GM18909 (cell line): ENCODE measurements at regions not wholly inside any gene's neighbourhood (a gene's known extent, or its start where the extent isn't known, plus 50 kb on each side); places are given as distances from the start of the nearest gene placed in this dataset.
"Not testable (repeated sequence)": the region's sequence is repeated elsewhere in the genome, so short reads cannot be mapped to it uniquely, and the experiment has no call there.

ENCODE experiments used
- ATAC-seq: cut with Tn5 transposase; IDR thresholded peaks from one replicate; pipeline ENCODE4 v1.9.1; 2021; ENCODE audit warnings: mild to moderate bottlenecking; ENCODE audit not compliant: unreplicated experiment, poor library complexity

GRCh38 chr9:90057361-90057760, 452.5 kb downstream of the GADD45G start:
- ATAC-seq: no peak

GRCh38 chr9:90058182-90058763, 453.5 kb downstream of the GADD45G start:
- ATAC-seq: no peak

- no peak for ATAC-seq
Observed at GRCh38 chr9:90059436-90059835, 454.6 kb downstream of the GADD45G start.

- ATAC-seq: no peak
Observed at GRCh38 chr9:90060256-90060655, 455.4 kb downstream of the GADD45G start.

GRCh38 chr9:90061187-90061586, 456.4 kb downstream of the GADD45G start:
- no peak for ATAC-seq

GRCh38 chr9:90062982-90063381, 458.2 kb downstream of the GADD45G start:
- ATAC-seq: no peak

GRCh38 chr9:90064248-90064647, 459.4 kb downstream of the GADD45G start:
- ATAC-seq: no peak

- ATAC-seq: no peak
Observed at GRCh38 chr9:90064971-90065370, 460.2 kb downstream of the GADD45G start.

- no peak for ATAC-seq
Observed at GRCh38 chr9:90065851-90066250, 461.0 kb downstream of the GADD45G start.

- no peak for ATAC-seq
Observed at GRCh38 chr9:90069085-90069484, 464.3 kb downstream of the GADD45G start.

GRCh38 chr9:90070056-90070455, 465.2 kb downstream of the GADD45G start:
- ATAC-seq: no peak

- no peak for ATAC-seq
Observed at GRCh38 chr9:90070469-90070868, 465.7 kb downstream of the GADD45G start.

- ATAC-seq: no peak
Observed at GRCh38 chr9:90070931-90071660, 466.3 kb downstream of the GADD45G start.

- no peak for ATAC-seq
Observed at GRCh38 chr9:90073186-90073945, 468.6 kb downstream of the GADD45G start.

GRCh38 chr9:90074316-90074962, 469.6 kb downstream of the GADD45G start:
- no peak for ATAC-seq

- ATAC-seq: not testable (repeated sequence)
Observed at GRCh38 chr9:90077598-90077997, 472.8 kb downstream of the GADD45G start.

GRCh38 chr9:90078988-90079421, 474.2 kb downstream of the GADD45G start:
- ATAC-seq: no peak

- ATAC-seq: no peak
Observed at GRCh38 chr9:90085633-90086032, 480.8 kb downstream of the GADD45G start.

GRCh38 chr9:90086101-90086511, 481.3 kb downstream of the GADD45G start:
- ATAC-seq: no peak

GRCh38 chr9:90088434-90088833, 483.6 kb downstream of the GADD45G start:
- no peak for ATAC-seq

GRCh38 chr9:90088856-90089255, 484.0 kb downstream of the GADD45G start:
- no peak for ATAC-seq
